ENCODE measurements at regions not wholly inside any gene's neighbourhood (a gene's known extent, or its start where the extent isn't known, plus 50 kb on each side); places are given as distances from the start of the nearest gene placed in this dataset.

- TF ChIP-seq CTCF (IDR thresholded peaks at IDR 0.05; ENCODE audit: low read length), result no peak
- TF ChIP-seq EZH2 (optimal IDR thresholded peaks at IDR 0.05; ENCODE audit: low read depth, low read length), result no peak
- TF ChIP-seq EZH2phosphoT487 (IDR thresholded peaks at IDR 0.05; ENCODE audit: low read length), result no peak
- Histone ChIP-seq H3K4me1 (ENCODE audit: low read length) (no peaks in the 10 kb centered on the region), H3K27me3 (replicated peaks; ENCODE audit: insufficient read depth, low read length) (no peaks in the 10 kb centered on the region), H3K9me2 (replicated peaks; ENCODE audit: insufficient read depth, low read length) (no peaks in the 10 kb centered on the region), H3K9ac (ENCODE audit: low read length) (no peak overlapping the region), H3K4me3 (ENCODE audit: low read length) (no peak overlapping the region), H3K36me3 (replicated peaks; ENCODE audit: insufficient read depth, low read length) (no peaks in the 10 kb centered on the region), H3K27ac (ENCODE audit: low read length) (no peak overlapping the region), H3K79me2 (ENCODE audit: low read length) (no peaks in the 10 kb centered on the region), H2AFZ (ENCODE audit: low read length) (no peak overlapping the region), H4K20me1 (ENCODE audit: insufficient read depth, low read length) (no peaks in the 10 kb centered on the region), H3F3A (ENCODE audit: insufficient read depth, low read length) (no peaks in the 10 kb centered on the region), H3K9me3 (replicated peaks; ENCODE audit: insufficient read depth, low read length) (no peaks in the 10 kb centered on the region), H3K4me2 (ENCODE audit: low read depth, low read length) (no peak overlapping the region)
- no peak for DNase-seq
These were observed 82.0 kb upstream of the RUNX3 start for GRCh38 chr1:25011943-25012638.

GRCh38 chr1:25011275-25011674 is 81.2 kb upstream of the RUNX3 start:
- Histone ChIP-seq H3K9me3 (replicated peaks; ENCODE audit: insufficient read depth, low read length) (no peaks in the 10 kb centered on the region), H3K27me3 (replicated peaks; ENCODE audit: insufficient read depth, low read length) (0 out of 2 replicates have a peak, but pooled peaks cover 6% of the 10 kb centered on the region), H3K4me3 (ENCODE audit: low read length) (no peak overlapping the region), H3F3A (ENCODE audit: insufficient read depth, low read length) (no peaks in the 10 kb centered on the region), H3K79me2 (ENCODE audit: low read length) (no peaks in the 10 kb centered on the region), H3K4me1 (ENCODE audit: low read length) (no peaks in the 10 kb centered on the region), H3K36me3 (replicated peaks; ENCODE audit: insufficient read depth, low read length) (no peaks in the 10 kb centered on the region), H2AFZ (ENCODE audit: low read length) (no peak overlapping the region), H3K9me2 (replicated peaks; ENCODE audit: insufficient read depth, low read length) (no peaks in the 10 kb centered on the region), H3K9ac (ENCODE audit: low read length) (no peak overlapping the region), H3K27ac (ENCODE audit: low read length) (no peak overlapping the region), H3K4me2 (ENCODE audit: low read depth, low read length) (no peak overlapping the region), H4K20me1 (ENCODE audit: insufficient read depth, low read length) (no peaks in the 10 kb centered on the region)
- TF ChIP-seq CTCF (IDR thresholded peaks at IDR 0.05; ENCODE audit: low read length) (no peak), EZH2 (optimal IDR thresholded peaks at IDR 0.05; ENCODE audit: low read depth, low read length) (no peak), EZH2phosphoT487 (IDR thresholded peaks at IDR 0.05; ENCODE audit: low read length) (no peak)
- DNase-seq, result no peak

- no peak overlapping the region for H3K4me2 ChIP-seq (ENCODE audit: low read depth, low read length)
- DNase-seq, result no peak
- no peaks in the 10 kb centered on the region for H3K4me1 ChIP-seq (ENCODE audit: low read length)
- no peaks in the 10 kb centered on the region for H3F3A ChIP-seq (ENCODE audit: insufficient read depth, low read length)
- no peaks in the 10 kb centered on the region for H3K79me2 ChIP-seq (ENCODE audit: low read length)
- no peak overlapping the region for H3K27ac ChIP-seq (ENCODE audit: low read length)
- H2AFZ ChIP-seq (ENCODE audit: low read length), result no peak overlapping the region
- TF ChIP-seq CTCF (IDR thresholded peaks at IDR 0.05; ENCODE audit: low read length), result no peak
- no peak for TF ChIP-seq EZH2phosphoT487 (IDR thresholded peaks at IDR 0.05; ENCODE audit: low read length)
- no peak for TF ChIP-seq EZH2 (optimal IDR thresholded peaks at IDR 0.05; ENCODE audit: low read depth, low read length)
- no peak overlapping the region for H3K9ac ChIP-seq (ENCODE audit: low read length)
- H3K9me3 ChIP-seq (replicated peaks; ENCODE audit: insufficient read depth, low read length), result no peaks in the 10 kb centered on the region
- 0 out of 2 replicates have a peak, but pooled peaks cover 6% of the 10 kb centered on the region for H3K27me3 ChIP-seq (replicated peaks; ENCODE audit: insufficient read depth, low read length)
- H4K20me1 ChIP-seq (ENCODE audit: insufficient read depth, low read length), result no peaks in the 10 kb centered on the region
- no peaks in the 10 kb centered on the region for H3K9me2 ChIP-seq (replicated peaks; ENCODE audit: insufficient read depth, low read length)
- no peak overlapping the region for H3K4me3 ChIP-seq (ENCODE audit: low read length)
- H3K36me3 ChIP-seq (replicated peaks; ENCODE audit: insufficient read depth, low read length), result no peaks in the 10 kb centered on the region
These were observed 79.7 kb upstream of the RUNX3 start for GRCh38 chr1:25009671-25010262.

Measured in MM.1S (cell line).